ENCODE measurements at regions not wholly inside any gene's neighbourhood (a gene's known extent, or its start where the extent isn't known, plus 50 kb on each side); places are given as distances from the start of the nearest gene placed in this dataset.

DNA sequence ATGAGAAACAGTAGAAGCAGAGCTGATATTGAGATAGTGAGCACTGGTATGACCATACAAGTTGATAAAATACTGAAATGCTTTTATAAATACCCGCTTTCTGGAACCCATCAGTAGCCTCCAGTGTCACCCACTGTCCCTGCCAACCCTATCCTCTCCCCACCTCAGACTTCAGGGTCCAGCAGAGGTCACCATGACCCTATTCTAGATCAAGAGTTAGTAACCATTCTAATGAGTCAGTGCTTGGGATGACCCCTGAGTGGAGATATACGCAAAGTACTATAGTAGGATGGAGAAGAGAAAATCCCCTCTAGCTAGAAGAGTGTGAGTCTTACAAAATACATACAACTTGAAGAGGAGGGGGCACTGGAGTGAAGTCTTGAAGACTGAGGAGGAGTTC is 297.9 kb upstream of the BRINP1 start:
- ChIA-PET POLR2A (no interaction called here), CTCF (interaction anchor here (1.3 kb wide), 2 partner anchors 11 to 15 kb away, joined by 3 to 4 read pairs; no protein-coding TSS in a partner anchor)
- no peak for DNase-seq (ENCODE audit: extremely low spot score)
- TF ChIP-seq, protein P1, sequence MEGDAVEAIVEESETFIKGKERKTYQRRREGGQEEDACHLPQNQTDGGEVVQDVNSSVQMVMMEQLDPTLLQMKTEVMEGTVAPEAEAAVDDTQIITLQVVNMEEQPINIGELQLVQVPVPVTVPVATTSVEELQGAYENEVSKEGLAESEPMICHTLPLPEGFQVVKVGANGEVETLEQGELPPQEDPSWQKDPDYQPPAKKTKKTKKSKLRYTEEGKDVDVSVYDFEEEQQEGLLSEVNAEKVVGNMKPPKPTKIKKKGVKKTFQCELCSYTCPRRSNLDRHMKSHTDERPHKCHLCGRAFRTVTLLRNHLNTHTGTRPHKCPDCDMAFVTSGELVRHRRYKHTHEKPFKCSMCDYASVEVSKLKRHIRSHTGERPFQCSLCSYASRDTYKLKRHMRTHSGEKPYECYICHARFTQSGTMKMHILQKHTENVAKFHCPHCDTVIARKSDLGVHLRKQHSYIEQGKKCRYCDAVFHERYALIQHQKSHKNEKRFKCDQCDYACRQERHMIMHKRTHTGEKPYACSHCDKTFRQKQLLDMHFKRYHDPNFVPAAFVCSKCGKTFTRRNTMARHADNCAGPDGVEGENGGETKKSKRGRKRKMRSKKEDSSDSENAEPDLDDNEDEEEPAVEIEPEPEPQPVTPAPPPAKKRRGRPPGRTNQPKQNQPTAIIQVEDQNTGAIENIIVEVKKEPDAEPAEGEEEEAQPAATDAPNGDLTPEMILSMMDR (IDR thresholded peaks at IDR 0.05; ENCODE audit: control extremely low read depth, extremely low read depth, low read depth, missing control alignments) = no peak

DNA sequence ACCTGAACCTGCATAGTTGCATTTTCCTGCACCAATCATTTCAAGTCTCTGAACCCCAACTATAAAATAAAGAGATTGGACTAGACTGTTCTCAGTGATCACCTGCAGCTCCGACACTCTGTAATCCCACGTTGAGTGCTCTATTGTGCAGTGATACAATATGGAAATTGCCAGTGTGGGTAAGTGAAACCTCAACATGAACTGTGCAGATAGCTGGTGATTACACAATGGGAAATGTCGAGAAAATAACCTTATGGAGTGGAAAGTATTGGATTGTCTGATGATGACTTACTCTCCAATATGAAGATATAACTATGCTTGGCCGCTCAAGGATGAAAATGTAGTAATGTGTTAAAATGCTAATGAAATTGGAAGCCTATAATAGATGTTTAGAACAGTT is 293.1 kb upstream of the BRINP1 start:
- TF ChIP-seq, protein P1 (IDR thresholded peaks at IDR 0.05; ENCODE audit: control extremely low read depth, extremely low read depth, low read depth, missing control alignments) = no peak
- no peak for DNase-seq (ENCODE audit: extremely low spot score)
- ChIA-PET CTCF (interaction anchor here (1.4 kb wide), 1 partner anchor 35 kb away, joined by 4 read pairs; no protein-coding TSS in a partner anchor), POLR2A (no interaction called here)

DNA sequence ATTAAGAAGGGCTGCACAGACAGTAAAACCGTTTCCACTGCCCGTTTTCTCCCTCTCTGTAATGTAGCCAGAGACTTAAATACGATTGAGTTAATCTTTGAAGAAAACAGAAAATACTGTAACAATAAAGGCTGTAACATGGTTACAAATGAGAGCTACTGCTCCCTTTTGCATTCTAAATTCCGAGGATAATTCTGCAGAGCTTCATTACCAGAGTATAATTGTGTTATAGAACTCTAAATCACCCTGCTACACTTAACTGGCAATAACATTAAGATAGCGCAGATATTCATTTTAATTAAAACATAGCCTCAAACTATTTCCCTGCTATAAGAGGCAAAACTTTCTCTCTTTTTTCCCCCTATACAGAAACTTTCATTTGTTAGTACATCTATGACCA is 283.7 kb upstream of the BRINP1 start:
- ChIA-PET POLR2A (no interaction called here), CTCF (interaction anchor here (1.1 to 1.5 kb wide), 2 partner anchors 8 to 13 kb away, joined by 4 read pairs; no protein-coding TSS in a partner anchor)
- no peak for DNase-seq (ENCODE audit: extremely low spot score)
- TF ChIP-seq, protein P1 (IDR thresholded peaks at IDR 0.05; ENCODE audit: control extremely low read depth, extremely low read depth, low read depth, missing control alignments) = no peak

DNA sequence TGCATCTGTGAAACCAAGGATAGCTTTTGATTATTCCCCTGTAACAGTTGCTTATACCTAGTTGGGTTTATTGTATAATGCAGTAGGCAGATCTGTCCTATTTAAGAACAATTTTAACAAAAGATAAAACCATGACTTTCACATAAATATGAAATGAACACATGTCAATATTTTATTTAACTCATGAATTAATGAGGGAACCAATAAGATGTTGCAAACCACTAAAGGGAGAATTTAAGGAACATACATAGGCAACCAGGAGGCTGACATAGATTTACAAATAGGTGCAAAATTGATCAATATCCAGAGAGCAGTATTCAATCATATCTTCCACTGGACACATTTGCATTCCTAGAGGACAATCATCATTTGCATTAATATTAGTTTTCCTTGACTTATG is 280.0 kb upstream of the BRINP1 start:
- POLR2A ChIA-PET = no interaction called here
- CTCF ChIA-PET = no interaction called here
- TF ChIP-seq, protein P1 (IDR thresholded peaks at IDR 0.05; ENCODE audit: control extremely low read depth, extremely low read depth, low read depth, missing control alignments) = no peak
- no peak for DNase-seq (ENCODE audit: extremely low spot score)

DNA sequence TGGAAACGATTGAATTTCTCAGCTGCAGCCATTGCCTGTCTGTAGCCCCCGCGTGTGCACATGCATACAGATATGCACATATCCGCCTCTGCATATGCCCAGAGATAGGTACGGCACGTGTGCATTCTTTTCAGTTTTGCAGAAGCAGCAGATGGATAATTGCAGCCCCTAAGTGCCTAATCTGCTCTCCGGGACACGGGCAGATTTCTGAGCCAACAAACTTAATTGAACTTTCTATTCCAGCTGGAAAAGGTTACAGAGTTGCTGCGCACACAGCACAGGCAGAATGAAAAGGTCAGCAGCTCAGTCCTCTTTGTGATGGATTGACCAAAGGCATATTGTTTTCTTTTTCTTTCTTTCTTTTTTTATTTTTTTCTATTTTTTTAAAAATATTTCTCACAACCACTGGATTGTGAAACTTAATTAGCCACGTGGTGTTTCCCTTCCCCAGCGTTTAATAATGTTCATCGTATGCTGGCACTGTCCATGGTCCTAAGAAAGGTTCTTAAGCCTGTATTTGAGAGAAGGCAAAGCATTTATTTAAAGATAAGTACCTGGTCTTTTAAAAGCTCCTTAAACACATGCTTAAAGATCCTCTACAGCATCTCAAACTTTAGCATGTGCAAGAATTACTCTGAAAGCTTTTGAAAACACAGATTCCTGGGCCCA is 270.2 kb upstream of the BRINP1 start:
- CTCF ChIA-PET = interaction anchor here (1.1 kb wide), 1 partner anchor 83 kb away, joined by 3 read pairs; no protein-coding TSS in a partner anchor
- no peak for DNase-seq (ENCODE audit: extremely low spot score)
- POLR2A ChIA-PET = no interaction called here

DNA sequence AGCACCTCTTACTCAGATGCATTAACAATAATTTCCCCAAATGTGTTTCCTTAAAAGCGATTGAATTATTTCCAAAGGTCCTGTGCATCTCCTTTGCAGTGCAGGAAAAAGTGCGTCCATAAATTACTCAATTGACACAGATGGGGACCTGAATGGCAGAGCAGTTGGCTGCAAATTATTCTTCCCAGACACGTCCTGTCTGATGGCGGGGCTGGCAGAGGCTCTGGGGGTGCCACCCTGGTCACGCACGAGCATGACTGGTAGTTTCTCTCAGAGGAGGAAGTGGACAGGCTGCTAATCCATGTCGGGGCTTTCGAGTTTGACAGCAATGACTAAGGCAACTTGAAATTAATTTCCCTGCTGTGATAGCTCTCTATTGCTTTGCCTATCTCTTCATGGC is 264.8 kb upstream of the BRINP1 start:
- DNase-seq (ENCODE audit: extremely low spot score) = no peak
- TF ChIP-seq, protein P1 (IDR thresholded peaks at IDR 0.05; ENCODE audit: control extremely low read depth, extremely low read depth, low read depth, missing control alignments) = no peak
- ChIA-PET POLR2A (no interaction called here), CTCF (no interaction called here)

More for the DNA sequence above, 270.2 kb upstream of the BRINP1 start:
- TF ChIP-seq, protein P1 (IDR thresholded peaks at IDR 0.05; ENCODE audit: control extremely low read depth, extremely low read depth, low read depth, missing control alignments) = no peak
